ENCODE measurements at regions not wholly inside any gene's neighbourhood (a gene's known extent, or its start where the extent isn't known, plus 50 kb on each side); places are given as distances from the start of the nearest gene placed in this dataset.

GRCh38 chr16:31712064-31712540 lies 161.5 kb upstream of the ZNF267 start:
- Histone ChIP-seq H3K4me1 (ENCODE audit: control insufficient read depth, insufficient read depth, low read length) (peaks cover 6% of the 10 kb centered on the region), H3K79me2 (ENCODE audit: control insufficient read depth, insufficient read depth, low read length) (peaks cover 32% of the 10 kb centered on the region), H4K20me1 (ENCODE audit: control insufficient read depth, insufficient read depth) (no peaks in the 10 kb centered on the region), H2AFZ (ENCODE audit: control insufficient read depth, low read depth, low read length) (no peak overlapping the region), H3K27me3 (replicated peaks in 1 of 2; ENCODE audit: control insufficient read depth in 2 of 2, insufficient read depth in 2 of 2, low read length in 1 of 2) (no peaks in the 10 kb centered on the region), H3K9me3 (replicated peaks; ENCODE audit: control insufficient read depth, insufficient read depth, low read length) (no peaks in the 10 kb centered on the region; the same call in 2 of the 3 replicates), H3K36me3 (ENCODE audit: control insufficient read depth in 2 of 2, insufficient read depth in 2 of 2, low read length in 1 of 2) (peaks cover 7 to 15% of the 10 kb centered on the region in 2 experiments), H3K9ac (ENCODE audit: control insufficient read depth, insufficient read depth, low read length) (no peak overlapping the region), H3K4me3 (no peak overlapping the region), H3K4me2 (ENCODE audit: control insufficient read depth, insufficient read depth) (no peak overlapping the region), H3K27ac (ENCODE audit: control insufficient read depth, insufficient read depth) (no peak overlapping the region)
- ChIA-PET RAD21 (ENCODE audit: unreplicated experiment) (interaction anchor here (1.3 to 1.9 kb wide), 4 partner anchors 10 to 254 kb away, joined by 5 to 7 read pairs (median 6); no protein-coding TSS in a partner anchor), CTCF (interaction anchor here (1.2 to 5.1 kb wide), 4 partner anchors 10 to 252 kb away, joined by 5 to 45 read pairs (median 6); no protein-coding TSS in a partner anchor), POLR2A (interaction anchor here (0.6 to 4.3 kb wide), 3 partner anchors 10 to 1924 kb away, joined by 3 to 32 read pairs (median 7); no protein-coding TSS in a partner anchor), SMC1A (ENCODE audit: uncharacterized antibody, unreplicated experiment) (interaction anchor here (2.2 to 3.4 kb wide), 2 partner anchors 10 kb away, joined by 6 to 16 read pairs; no protein-coding TSS in a partner anchor)
- FAIRE-seq: no peak
- DNase-seq (ENCODE audit: low read depth, low spot score): no peak
- in situ Hi-C loops (cut with MboI): loop anchor here (5.0 to 10.0 kb wide), 2 partner anchors 160 to 757 kb away; partner anchors contain the start of genes SETD1A and ZNF267
- no peak for TF ChIP-seq MXI1 (IDR thresholded peaks at IDR 0.05; ENCODE audit: low read depth, low read length)
- no peak for TF ChIP-seq ZNF274 (IDR thresholded peaks at IDR 0.05; ENCODE audit: insufficient read depth, insufficient read length)
- no peak for TF ChIP-seq SMAD5 (IDR thresholded peaks at IDR 0.05; ENCODE audit: low read depth)
- no peak for TF ChIP-seq DPF2 (IDR thresholded peaks at IDR 0.05)
- TF ChIP-seq SREBF1 (IDR thresholded peaks at IDR 0.05; ENCODE audit: low read length): no peak
- TF ChIP-seq, protein P1, sequence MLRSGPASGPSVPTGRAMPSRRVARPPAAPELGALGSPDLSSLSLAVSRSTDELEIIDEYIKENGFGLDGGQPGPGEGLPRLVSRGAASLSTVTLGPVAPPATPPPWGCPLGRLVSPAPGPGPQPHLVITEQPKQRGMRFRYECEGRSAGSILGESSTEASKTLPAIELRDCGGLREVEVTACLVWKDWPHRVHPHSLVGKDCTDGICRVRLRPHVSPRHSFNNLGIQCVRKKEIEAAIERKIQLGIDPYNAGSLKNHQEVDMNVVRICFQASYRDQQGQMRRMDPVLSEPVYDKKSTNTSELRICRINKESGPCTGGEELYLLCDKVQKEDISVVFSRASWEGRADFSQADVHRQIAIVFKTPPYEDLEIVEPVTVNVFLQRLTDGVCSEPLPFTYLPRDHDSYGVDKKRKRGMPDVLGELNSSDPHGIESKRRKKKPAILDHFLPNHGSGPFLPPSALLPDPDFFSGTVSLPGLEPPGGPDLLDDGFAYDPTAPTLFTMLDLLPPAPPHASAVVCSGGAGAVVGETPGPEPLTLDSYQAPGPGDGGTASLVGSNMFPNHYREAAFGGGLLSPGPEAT (IDR thresholded peaks at IDR 0.05; ENCODE audit: low read depth): no peak
- TF ChIP-seq SIN3A (IDR thresholded peaks at IDR 0.05; ENCODE audit: low read depth, low read length): no peak
- no peak for TF ChIP-seq IRF5 (IDR thresholded peaks at IDR 0.05; ENCODE audit: borderline replicate concordance)
- TF ChIP-seq, protein P2, sequence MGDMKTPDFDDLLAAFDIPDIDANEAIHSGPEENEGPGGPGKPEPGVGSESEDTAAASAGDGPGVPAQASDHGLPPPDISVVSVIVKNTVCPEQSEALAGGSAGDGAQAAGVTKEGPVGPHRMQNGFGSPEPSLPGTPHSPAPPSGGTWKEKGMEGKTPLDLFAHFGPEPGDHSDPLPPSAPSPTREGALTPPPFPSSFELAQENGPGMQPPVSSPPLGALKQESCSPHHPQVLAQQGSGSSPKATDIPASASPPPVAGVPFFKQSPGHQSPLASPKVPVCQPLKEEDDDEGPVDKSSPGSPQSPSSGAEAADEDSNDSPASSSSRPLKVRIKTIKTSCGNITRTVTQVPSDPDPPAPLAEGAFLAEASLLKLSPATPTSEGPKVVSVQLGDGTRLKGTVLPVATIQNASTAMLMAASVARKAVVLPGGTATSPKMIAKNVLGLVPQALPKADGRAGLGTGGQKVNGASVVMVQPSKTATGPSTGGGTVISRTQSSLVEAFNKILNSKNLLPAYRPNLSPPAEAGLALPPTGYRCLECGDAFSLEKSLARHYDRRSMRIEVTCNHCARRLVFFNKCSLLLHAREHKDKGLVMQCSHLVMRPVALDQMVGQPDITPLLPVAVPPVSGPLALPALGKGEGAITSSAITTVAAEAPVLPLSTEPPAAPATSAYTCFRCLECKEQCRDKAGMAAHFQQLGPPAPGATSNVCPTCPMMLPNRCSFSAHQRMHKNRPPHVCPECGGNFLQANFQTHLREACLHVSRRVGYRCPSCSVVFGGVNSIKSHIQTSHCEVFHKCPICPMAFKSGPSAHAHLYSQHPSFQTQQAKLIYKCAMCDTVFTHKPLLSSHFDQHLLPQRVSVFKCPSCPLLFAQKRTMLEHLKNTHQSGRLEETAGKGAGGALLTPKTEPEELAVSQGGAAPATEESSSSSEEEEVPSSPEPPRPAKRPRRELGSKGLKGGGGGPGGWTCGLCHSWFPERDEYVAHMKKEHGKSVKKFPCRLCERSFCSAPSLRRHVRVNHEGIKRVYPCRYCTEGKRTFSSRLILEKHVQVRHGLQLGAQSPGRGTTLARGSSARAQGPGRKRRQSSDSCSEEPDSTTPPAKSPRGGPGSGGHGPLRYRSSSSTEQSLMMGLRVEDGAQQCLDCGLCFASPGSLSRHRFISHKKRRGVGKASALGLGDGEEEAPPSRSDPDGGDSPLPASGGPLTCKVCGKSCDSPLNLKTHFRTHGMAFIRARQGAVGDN (IDR thresholded peaks at IDR 0.05): no peak
- TF ChIP-seq CREM (IDR thresholded peaks at IDR 0.05; ENCODE audit: low read depth): no peak
- no peak for TF ChIP-seq E2F4 (IDR thresholded peaks at IDR 0.05; ENCODE audit: low read depth, low read length)
- no peak for TF ChIP-seq CBX3 (IDR thresholded peaks at IDR 0.05; ENCODE audit: borderline replicate concordance, low read depth)
- TF ChIP-seq, protein P3, sequence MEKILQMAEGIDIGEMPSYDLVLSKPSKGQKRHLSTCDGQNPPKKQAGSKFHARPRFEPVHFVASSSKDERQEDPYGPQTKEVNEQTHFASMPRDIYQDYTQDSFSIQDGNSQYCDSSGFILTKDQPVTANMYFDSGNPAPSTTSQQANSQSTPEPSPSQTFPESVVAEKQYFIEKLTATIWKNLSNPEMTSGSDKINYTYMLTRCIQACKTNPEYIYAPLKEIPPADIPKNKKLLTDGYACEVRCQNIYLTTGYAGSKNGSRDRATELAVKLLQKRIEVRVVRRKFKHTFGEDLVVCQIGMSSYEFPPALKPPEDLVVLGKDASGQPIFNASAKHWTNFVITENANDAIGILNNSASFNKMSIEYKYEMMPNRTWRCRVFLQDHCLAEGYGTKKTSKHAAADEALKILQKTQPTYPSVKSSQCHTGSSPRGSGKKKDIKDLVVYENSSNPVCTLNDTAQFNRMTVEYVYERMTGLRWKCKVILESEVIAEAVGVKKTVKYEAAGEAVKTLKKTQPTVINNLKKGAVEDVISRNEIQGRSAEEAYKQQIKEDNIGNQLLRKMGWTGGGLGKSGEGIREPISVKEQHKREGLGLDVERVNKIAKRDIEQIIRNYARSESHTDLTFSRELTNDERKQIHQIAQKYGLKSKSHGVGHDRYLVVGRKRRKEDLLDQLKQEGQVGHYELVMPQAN (conservative IDR thresholded peaks at IDR 0.05): no peak
- no peak; the same call in 1 of the 2 replicates for TF ChIP-seq PML (IDR thresholded peaks at IDR 0.05; ENCODE audit: low read length)
- TF ChIP-seq BRCA1 (IDR thresholded peaks at IDR 0.05; ENCODE audit: low read depth, low read length): no peak
- no TSS peak for BruUV-seq (replicated peaks)
- WGBS (ENCODE audit: insufficient coverage, insufficient replicate concordance, low lambda C conversion rate, missing lambda C conversion rate): 86% methylated on average over 8 of the region's 8 CpGs
- ATAC-seq: no peak
- intact Hi-C loops (cut with micrococcal nuclease; ENCODE audit: unreplicated experiment): loop anchor here (5.0 kb wide), 1 partner anchor 205 kb away; the partner anchor contains the start of gene RUSF1

All from GM12878 (cell line).